ENCODE measurements at regions not wholly inside any gene's neighbourhood (a gene's known extent, or its start where the extent isn't known, plus 50 kb on each side); places are given as distances from the start of the nearest gene placed in this dataset.

DNA sequence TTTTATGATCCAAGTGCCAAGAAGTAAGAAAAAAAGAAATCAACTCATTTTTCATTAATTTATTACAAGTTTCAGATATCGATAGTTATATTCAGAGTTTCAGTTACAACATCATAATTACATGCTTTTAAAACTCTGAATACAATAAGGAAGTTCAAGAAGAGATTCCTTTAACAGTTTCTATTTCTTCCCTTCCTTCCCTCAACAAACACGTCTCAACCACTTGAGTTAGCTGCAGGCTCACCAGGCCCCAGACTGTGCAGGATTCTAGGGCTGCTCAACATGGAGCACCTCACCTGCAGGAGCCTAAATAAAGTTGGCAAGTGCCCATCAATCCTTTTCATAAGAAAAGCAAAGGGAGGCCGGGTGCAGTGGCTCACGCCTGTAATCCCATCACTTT lies 79.2 kb upstream of the FNDC3B start:
- TF ChIP-seq, protein P1, sequence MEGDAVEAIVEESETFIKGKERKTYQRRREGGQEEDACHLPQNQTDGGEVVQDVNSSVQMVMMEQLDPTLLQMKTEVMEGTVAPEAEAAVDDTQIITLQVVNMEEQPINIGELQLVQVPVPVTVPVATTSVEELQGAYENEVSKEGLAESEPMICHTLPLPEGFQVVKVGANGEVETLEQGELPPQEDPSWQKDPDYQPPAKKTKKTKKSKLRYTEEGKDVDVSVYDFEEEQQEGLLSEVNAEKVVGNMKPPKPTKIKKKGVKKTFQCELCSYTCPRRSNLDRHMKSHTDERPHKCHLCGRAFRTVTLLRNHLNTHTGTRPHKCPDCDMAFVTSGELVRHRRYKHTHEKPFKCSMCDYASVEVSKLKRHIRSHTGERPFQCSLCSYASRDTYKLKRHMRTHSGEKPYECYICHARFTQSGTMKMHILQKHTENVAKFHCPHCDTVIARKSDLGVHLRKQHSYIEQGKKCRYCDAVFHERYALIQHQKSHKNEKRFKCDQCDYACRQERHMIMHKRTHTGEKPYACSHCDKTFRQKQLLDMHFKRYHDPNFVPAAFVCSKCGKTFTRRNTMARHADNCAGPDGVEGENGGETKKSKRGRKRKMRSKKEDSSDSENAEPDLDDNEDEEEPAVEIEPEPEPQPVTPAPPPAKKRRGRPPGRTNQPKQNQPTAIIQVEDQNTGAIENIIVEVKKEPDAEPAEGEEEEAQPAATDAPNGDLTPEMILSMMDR (conservative IDR thresholded peaks at IDR 0.05; ENCODE audit: low read length) = no peak
- no peak for TF ChIP-seq EZH2phosphoT487 (IDR thresholded peaks at IDR 0.05; ENCODE audit: borderline replicate concordance, low read depth, low read length)

Measured in OCI-LY7 (cell line).